HEK293 (cell line): ENCODE measurements at regions not wholly inside any gene's neighbourhood (a gene's known extent, or its start where the extent isn't known, plus 50 kb on each side); places are given as distances from the start of the nearest gene placed in this dataset.

ENCODE experiments used
- CTCF ChIA-PET: fragments of 350-600 bp; formaldehyde crosslinking; extraction: SDS; loops from one replicate; lab custom pipeline; 2021; ENCODE audit warnings: antibody characterized with exemption; lab: Yijun Ruan, JAX
- POLR2A ChIA-PET: fragments of 300-600 bp; formaldehyde crosslinking; extraction: SDS; loops from one replicate; lab custom pipeline; 2020; ENCODE audit warnings: antibody characterized with exemption, inconsistent platforms; lab: Yijun Ruan, JAX
- H3K27ac ChIP-seq: fragments of 200-500 bp; sonication (Bioruptor generic); 2 replicates; pipeline ENCODE4 v1.5.1; 2014; ENCODE audit warnings: low read depth, low read length, control low read depth, inconsistent platforms; ENCODE audit errors: extremely low read depth
- H3K36me3 ChIP-seq, 2 experiments: fragments of 200-500 bp in 1 of 2; sonication (Bioruptor generic) in 1 of 2; 1 replicate in 1 of 2; 2 replicates in 1 of 2; pipeline ENCODE4 v1.5.1; 2014 to 2017; ENCODE audit warnings: inconsistent platforms in 2 of 2, low read length in 2 of 2; ENCODE audit not compliant: control insufficient read depth in 2 of 2, insufficient read depth in 1 of 2
- H3K4me1 ChIP-seq: fragments of 200-500 bp; sonication (Bioruptor generic); 2 replicates; pipeline ENCODE4 v1.5.1; 2014; ENCODE audit warnings: mild to moderate bottlenecking, low read length, inconsistent platforms; ENCODE audit not compliant: control insufficient read depth, insufficient read depth
- H3K4me3 ChIP-seq: 2 replicates; pipeline ENCODE4 v1.5.1; 2011; ENCODE audit warnings: low read depth, mild to moderate bottlenecking, control low read depth, low read length, moderate library complexity
- H3K9me3 ChIP-seq: fragments of 200-500 bp; sonication (Bioruptor generic); 2 replicates; pipeline ENCODE4 v1.5.1; 2014; ENCODE audit warnings: low read depth, low read length, inconsistent platforms; ENCODE audit not compliant: control insufficient read depth, insufficient read depth
- ELK4 ChIP-seq: IDR thresholded peaks from 2 replicates; pipeline ENCODE4 v1.6.1; 2011; ENCODE audit warnings: mild to moderate bottlenecking, low read depth, low read length, borderline replicate concordance
- WT1 ChIP-seq: fragments of 450-650 bp; formaldehyde crosslinking; IDR thresholded peaks from 2 replicates; pipeline ENCODE4 v1.5.1; 2016; ENCODE audit warnings: missing biosample characterization, missing genetic modification characterization
- YY1 ChIP-seq: fragments of 450-650 bp; formaldehyde crosslinking; IDR thresholded peaks from 2 replicates; pipeline ENCODE4 v1.5.1; 2018; ENCODE audit warnings: missing biosample characterization, missing genetic modification characterization
- YY2 ChIP-seq: fragments of 450-650 bp; formaldehyde crosslinking; IDR thresholded peaks from 2 replicates; pipeline ENCODE4 v1.5.1; 2016; ENCODE audit warnings: missing biosample characterization, missing genetic modification characterization
- ZBTB8A ChIP-seq: fragments of 450-650 bp; formaldehyde crosslinking; IDR thresholded peaks from 2 replicates; pipeline ENCODE4 v1.5.1; 2016; ENCODE audit warnings: missing biosample characterization, missing genetic modification characterization
- ZFHX2 ChIP-seq: fragments of 450-650 bp; formaldehyde crosslinking; conservative IDR thresholded peaks from 2 replicates; pipeline ENCODE4 v1.5.1; 2016; ENCODE audit warnings: missing biosample characterization, missing genetic modification characterization
- ZFP41 ChIP-seq: fragments of 450-650 bp; formaldehyde crosslinking; IDR thresholded peaks from 2 replicates; pipeline ENCODE4 v1.5.1; 2016; ENCODE audit warnings: missing biosample characterization, missing genetic modification characterization, borderline replicate concordance
- ZNF114 ChIP-seq: fragments of 450-650 bp; formaldehyde crosslinking; IDR thresholded peaks from 2 replicates; pipeline ENCODE4 v1.5.0; 2017; ENCODE audit warnings: missing biosample characterization, missing genetic modification characterization
- ZNF132 ChIP-seq: fragments of 450-650 bp; formaldehyde crosslinking; IDR thresholded peaks from 2 replicates; pipeline ENCODE4 v1.5.1; 2017; ENCODE audit warnings: missing biosample characterization, missing genetic modification characterization, borderline replicate concordance
- ZNF155 ChIP-seq: fragments of 450-650 bp; formaldehyde crosslinking; IDR thresholded peaks from 2 replicates; pipeline ENCODE4 v1.5.1; 2016; ENCODE audit warnings: missing biosample characterization, missing genetic modification characterization
- ZNF19 ChIP-seq: fragments of 450-650 bp; formaldehyde crosslinking; IDR thresholded peaks from 2 replicates; pipeline ENCODE4; 2016; ENCODE audit warnings: missing biosample characterization, missing genetic modification characterization, low read depth
- ZNF239 ChIP-seq: fragments of 450-650 bp; formaldehyde crosslinking; IDR thresholded peaks from 2 replicates; pipeline ENCODE4 v1.5.1; 2016; ENCODE audit warnings: missing biosample characterization, missing genetic modification characterization
- ZNF24 ChIP-seq: fragments of 450-650 bp; formaldehyde crosslinking; IDR thresholded peaks from 2 replicates; pipeline ENCODE4 v1.5.1; 2016; ENCODE audit warnings: missing biosample characterization, missing genetic modification characterization
- ZNF248 ChIP-seq: fragments of 450-650 bp; formaldehyde crosslinking; IDR thresholded peaks from 2 replicates; pipeline ENCODE4 v1.5.1; 2017; ENCODE audit warnings: missing biosample characterization, missing genetic modification characterization
- ZNF354C ChIP-seq: fragments of 450-650 bp; formaldehyde crosslinking; IDR thresholded peaks from 2 replicates; pipeline ENCODE4 v1.5.1; 2016; ENCODE audit warnings: missing biosample characterization, missing genetic modification characterization, low read depth, borderline replicate concordance
- ZNF394 ChIP-seq: fragments of 450-650 bp; formaldehyde crosslinking; IDR thresholded peaks from 2 replicates; pipeline ENCODE4 v1.5.1; 2016; ENCODE audit warnings: missing biosample characterization, missing genetic modification characterization, mild to moderate bottlenecking, moderate library complexity, borderline replicate concordance
- ZNF558 ChIP-seq: fragments of 450-650 bp; formaldehyde crosslinking; IDR thresholded peaks from 2 replicates; pipeline ENCODE4 v1.5.1; 2016; ENCODE audit warnings: missing biosample characterization, missing genetic modification characterization
- ZNF792 ChIP-seq: fragments of 450-650 bp; formaldehyde crosslinking; IDR thresholded peaks from 2 replicates; pipeline ENCODE4 v1.5.1; 2016; ENCODE audit warnings: missing biosample characterization, missing genetic modification characterization
- ZNF843 ChIP-seq: fragments of 450-650 bp; formaldehyde crosslinking; IDR thresholded peaks from 2 replicates; pipeline ENCODE4 v1.5.1; 2016; ENCODE audit warnings: missing biosample characterization, missing genetic modification characterization
- ZSCAN30 ChIP-seq: fragments of 450-650 bp; IDR thresholded peaks from 2 replicates; pipeline ENCODE4 v1.5.1; 2018; ENCODE audit warnings: missing biosample characterization, mild to moderate bottlenecking, missing genetic modification characterization, moderate library complexity

GRCh38 chr6:125656287-125656870 is 93.1 kb upstream of the HEY2 start (continued):
- no peak for TF ChIP-seq ZFHX2
- no peak for TF ChIP-seq ZFP41 (tag by site-specific recombination)

GRCh38 chr6:125658136-125658535 is 91.3 kb upstream of the HEY2 start:
- H3K4me1 ChIP-seq = no peaks in the 10 kb centered on the region
- H3K4me3 ChIP-seq = no peak overlapping the region
- ChIA-PET POLR2A (no interaction called here), CTCF (no interaction called here)
- H3K27ac ChIP-seq = no peak overlapping the region
- no peaks in the 10 kb centered on the region for H3K36me3 ChIP-seq
- TF ChIP-seq ZSCAN30 (tag by site-specific recombination) (no peak), YY1 (tag by site-specific recombination) (no peak), ZNF155 (tag by site-specific recombination) (no peak), ZBTB8A (tag by site-specific recombination) (no peak), ZNF354C (no peak), ZNF558 (tag by site-specific recombination) (no peak), WT1 (tag by site-specific recombination) (no peak), ZNF394 (tag by site-specific recombination) (no peak)
- H3K9me3 ChIP-seq = no peaks in the 10 kb centered on the region

- no peak for TF ChIP-seq ZNF792 (tag by site-specific recombination)
- TF ChIP-seq ZNF239 = no peak
- TF ChIP-seq YY2 (tag by site-specific recombination) = no peak
- TF ChIP-seq ZNF132 (tag by site-specific recombination) = no peak
- TF ChIP-seq, all 188 proteins: peak for 0
- POLR2A ChIA-PET = no interaction called here
- Histone ChIP-seq H3K4me1 (no peaks in the 10 kb centered on the region), H3K27ac (0 out of 2 replicates have a peak overlapping the region, but pooled peaks have one; percentile 21), H3K36me3 (no peaks in the 10 kb centered on the region), H3K9me3 (no peaks in the 10 kb centered on the region), H3K4me3 (no peak overlapping the region)
- CTCF ChIA-PET = interaction anchor here (0.7 to 1.0 kb wide), 2 partner anchors 9 to 20 kb away, joined by 3 read pairs; no protein-coding TSS in a partner anchor
Observed at GRCh38 chr6:125658759-125659431, 90.5 kb upstream of the HEY2 start.

- Histone ChIP-seq H3K4me1 (no peaks in the 10 kb centered on the region), H3K4me3 (no peak overlapping the region), H3K27ac (no peak overlapping the region), H3K36me3 (no peaks in the 10 kb centered on the region), H3K9me3 (no peaks in the 10 kb centered on the region)
- no peak for TF ChIP-seq ELK4
- TF ChIP-seq ZNF19 (tag by site-specific recombination) = no peak
- no peak for TF ChIP-seq ZNF248 (tag by site-specific recombination)
- no peak for TF ChIP-seq ZNF843 (tag by site-specific recombination)
- TF ChIP-seq ZNF24 (tag by site-specific recombination) = 0 out of 2 replicates have a peak, but pooled peaks have one; percentile 26
- TF ChIP-seq ZNF114 = no peak
- CTCF ChIA-PET = interaction anchor here (0.7 to 1.0 kb wide), 2 partner anchors 10 to 21 kb away, joined by 3 read pairs; no protein-coding TSS in a partner anchor
- POLR2A ChIA-PET = no interaction called here
Observed at GRCh38 chr6:125659887-125660286, 89.5 kb upstream of the HEY2 start.
